Trophoblast cell (in vitro differentiated cells and primary cell): ENCODE measurements at regions not wholly inside any gene's neighbourhood (a gene's known extent, or its start where the extent isn't known, plus 50 kb on each side); places are given as distances from the start of the nearest gene placed in this dataset.

ENCODE experiments used
- DNase-seq, 2 donors: peaks; one replicate each; pipeline ENCODE4 v3.0.0-alpha.2; 2016
- H2AFZ ChIP-seq: 2 replicates; pipeline ENCODE4 v1.6.1; 2013; ENCODE audit warnings: low read length, moderate library complexity, mild to moderate bottlenecking; ENCODE audit not compliant: insufficient read depth, poor library complexity
- H2AK5ac ChIP-seq: 2 replicates; pipeline ENCODE4 v1.6.1; 2013; ENCODE audit warnings: mild to moderate bottlenecking, low read length
- H2BK120ac ChIP-seq: 2 replicates; pipeline ENCODE4 v1.6.1; 2013; ENCODE audit warnings: low read length, mild to moderate bottlenecking, moderate library complexity; ENCODE audit not compliant: insufficient read depth, poor library complexity
- H2BK12ac ChIP-seq: 2 replicates; pipeline ENCODE4 v1.6.1; 2013; ENCODE audit warnings: mild to moderate bottlenecking, low read length, moderate library complexity
- H2BK5ac ChIP-seq: 2 replicates; pipeline ENCODE4 v1.6.1; 2013; ENCODE audit warnings: low read length, low read depth, moderate library complexity, mild to moderate bottlenecking; ENCODE audit not compliant: poor library complexity
- H3K14ac ChIP-seq: 2 replicates; pipeline ENCODE4 v1.6.1; 2013; ENCODE audit warnings: mild to moderate bottlenecking, low read length
- H3K18ac ChIP-seq: 2 replicates; pipeline ENCODE4 v1.6.1; 2013; ENCODE audit warnings: mild to moderate bottlenecking, low read length
- H3K23ac ChIP-seq: 2 replicates; pipeline ENCODE4 v1.6.1; 2013; ENCODE audit warnings: low read length
- H3K27ac ChIP-seq: 2 replicates; pipeline ENCODE4 v1.5.1; 2013; ENCODE audit warnings: low read depth, mild to moderate bottlenecking, inconsistent platforms, low read length, moderate library complexity
- H3K27me3 ChIP-seq: 2 replicates; pipeline ENCODE4 v1.6.1; 2013; ENCODE audit warnings: inconsistent platforms, mild to moderate bottlenecking, low read length, moderate library complexity; ENCODE audit not compliant: insufficient read depth
- H3K36me3 ChIP-seq, 2 experiments: 1 replicate in 1 of 2; 2 replicates in 1 of 2; pipeline ENCODE4 v1.6.1; 2013; ENCODE audit warnings: low read length in 2 of 2, mild to moderate bottlenecking in 2 of 2, moderate library complexity in 1 of 2; ENCODE audit not compliant: insufficient read depth in 2 of 2, control insufficient read depth in 1 of 2
- H3K4ac ChIP-seq: 2 replicates; pipeline ENCODE4 v1.6.1; 2013; ENCODE audit warnings: low read depth, mild to moderate bottlenecking, low read length, moderate library complexity
- H3K4me1 ChIP-seq, 2 experiments: 1 replicate in 1 of 2; 2 replicates in 1 of 2; pipeline ENCODE4 v1.6.1; 2013; ENCODE audit warnings: low read length in 2 of 2, mild to moderate bottlenecking in 2 of 2, moderate library complexity in 1 of 2; ENCODE audit not compliant: insufficient read depth in 2 of 2, control insufficient read depth in 1 of 2
- H3K4me2 ChIP-seq: 2 replicates; pipeline ENCODE4 v1.6.1; 2013; ENCODE audit warnings: inconsistent platforms, mild to moderate bottlenecking, low read length, moderate library complexity
- H3K4me3 ChIP-seq: 2 replicates; pipeline ENCODE4 v1.5.1; 2013; ENCODE audit warnings: mild to moderate bottlenecking, low read depth, low read length, inconsistent platforms
- H3K79me1 ChIP-seq: one replicate; pipeline ENCODE4 v1.6.1; 2013; ENCODE audit warnings: low read length
- H3K79me2 ChIP-seq: 2 replicates; pipeline ENCODE4 v1.6.1; 2013; ENCODE audit warnings: low read length, mild to moderate bottlenecking; ENCODE audit not compliant: control insufficient read depth, insufficient read depth, poor library complexity
- H3K9ac ChIP-seq: 2 replicates; pipeline ENCODE4 v1.6.1; 2013; ENCODE audit warnings: mild to moderate bottlenecking, low read length
- H3K9me3 ChIP-seq: 2 replicates; pipeline ENCODE4 v1.6.1; 2013; ENCODE audit warnings: low read depth, mild to moderate bottlenecking, control low read depth, inconsistent platforms, low read length; ENCODE audit not compliant: insufficient read depth
- H4K12ac ChIP-seq: 2 replicates; pipeline ENCODE4 v1.6.1; 2013; ENCODE audit warnings: low read depth, mild to moderate bottlenecking, low read length, moderate library complexity
- H4K8ac ChIP-seq: 2 replicates; pipeline ENCODE4 v1.6.1; 2013; ENCODE audit warnings: low read depth, mild to moderate bottlenecking, low read length, moderate library complexity
- H4K91ac ChIP-seq: one replicate; pipeline ENCODE4 v1.6.1; 2013; ENCODE audit warnings: low read depth, mild to moderate bottlenecking, low read length, moderate library complexity
- WGBS: extraction: QIAGEN DNeasy Blood & Tissue Kit; methylation state at CpG from one replicate; pipeline ENCODE4 v1.1.7; 2013; ENCODE audit warnings: missing lambda C conversion rate; ENCODE audit not compliant: insufficient read length, insufficient coverage; ENCODE audit errors: extremely low coverage; 5-methylcytosine and 5-hydroxymethylcytosine counted together

DNA sequence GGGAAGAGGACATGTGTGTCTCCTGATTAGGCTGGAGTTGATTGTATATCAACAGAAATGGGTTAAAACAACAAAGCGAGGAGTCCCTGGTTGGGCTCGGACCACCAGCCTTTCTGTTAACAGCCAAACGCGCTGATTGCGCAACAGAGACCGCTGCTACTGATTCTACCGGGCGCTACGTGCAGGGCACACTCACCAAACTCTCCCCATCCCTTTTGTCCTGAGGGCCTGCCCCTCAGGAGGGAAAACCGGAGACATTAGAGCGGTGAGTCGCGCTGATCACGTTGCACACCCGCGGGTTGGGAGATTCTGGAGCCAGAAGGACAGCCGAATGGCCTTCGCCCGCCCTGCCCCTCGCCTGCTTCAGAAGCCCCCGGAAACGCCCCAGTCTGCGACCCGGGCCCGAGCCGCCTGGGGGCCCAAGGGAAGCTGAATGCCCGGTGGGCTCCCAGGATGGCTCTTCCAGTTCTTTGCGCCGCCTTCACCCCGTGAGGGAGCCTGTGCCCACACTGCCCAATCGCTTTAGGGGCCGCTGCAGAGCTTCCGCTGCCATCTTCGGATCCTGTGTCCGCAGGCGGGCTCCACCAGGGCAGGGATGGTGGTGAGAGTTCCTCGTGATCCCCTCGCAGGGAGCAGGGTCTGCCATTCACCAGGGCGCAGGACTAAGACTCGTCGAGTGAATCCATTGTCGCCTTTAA is 165.4 kb upstream of the NBPF11 start:
- Histone ChIP-seq H3K23ac (no peak overlapping the region), H3K79me2 (no peaks in the 10 kb centered on the region), H3K9me3 (peaks cover 3% of the 10 kb centered on the region), H3K27ac (no peak overlapping the region), H2BK120ac (no peak overlapping the region), H2BK5ac (no peak overlapping the region), H4K12ac (no peak overlapping the region), H3K79me1 (no peaks in the 10 kb centered on the region), H4K91ac (no peak overlapping the region), H3K18ac (no peak overlapping the region), H3K27me3 (peaks cover 9% of the 10 kb centered on the region), H3K4me3 (peak overlapping the region; percentile 51), H2AFZ (no peak overlapping the region), H2BK12ac (no peak overlapping the region), H3K4me1 (peaks cover 12 to 15% of the 10 kb centered on the region in 2 experiments), H3K9ac (no peak overlapping the region), H3K36me3 (no peaks in the 10 kb centered on the region), H2AK5ac (no peak overlapping the region), H3K4ac (no peak overlapping the region), H3K14ac (no peak overlapping the region), H3K4me2 (peak overlapping the region; percentile 57), H4K8ac (no peak overlapping the region)
- no peak for DNase-seq
- no CpG with 5 or more reads among the region's 42 CpGs for WGBS

DNA sequence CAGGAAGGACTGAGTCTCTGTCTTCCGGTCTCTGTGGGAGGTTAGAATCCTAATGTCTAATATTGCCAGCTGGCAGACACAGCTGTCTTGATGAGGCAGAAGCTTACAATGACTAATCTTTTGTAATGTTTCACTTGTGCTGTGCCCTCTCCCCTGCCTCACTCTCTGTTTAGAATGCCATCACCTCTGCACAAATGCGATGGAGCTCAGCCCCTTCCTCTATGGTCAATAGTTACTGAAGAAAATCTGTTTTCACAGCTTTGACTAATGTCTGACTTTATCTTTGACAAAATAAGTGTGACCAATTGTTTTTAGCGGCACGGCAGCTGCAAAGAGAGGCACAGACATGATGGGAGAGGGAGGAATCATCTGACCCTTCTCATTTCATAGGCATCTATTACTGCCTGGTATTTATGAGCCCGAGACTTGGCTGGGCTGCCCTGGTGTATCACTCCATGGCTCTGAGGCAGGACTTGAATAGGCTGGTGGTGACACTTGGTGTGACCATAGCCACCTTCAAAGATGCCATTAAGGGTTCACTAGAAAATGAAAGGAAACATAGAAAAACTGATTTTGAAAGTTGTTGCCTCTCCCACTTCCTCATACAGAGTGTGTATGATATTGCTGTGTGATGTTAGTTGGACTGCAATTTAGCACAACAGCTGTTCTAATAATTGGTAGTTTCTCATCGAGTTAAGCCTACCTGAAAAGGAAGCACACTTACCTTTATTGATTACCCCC is 163.2 kb upstream of the NBPF11 start:
- no peak overlapping the region for H3K9ac ChIP-seq
- peaks cover 14 to 16% of the 10 kb centered on the region in 2 experiments for H3K4me1 ChIP-seq
- H4K8ac ChIP-seq = no peak overlapping the region
- no peak overlapping the region for H3K4ac ChIP-seq
- H3K14ac ChIP-seq = no peak overlapping the region
- no peaks in the 10 kb centered on the region for H3K79me1 ChIP-seq
- H3K4me2 ChIP-seq = no peak overlapping the region
- H2BK12ac ChIP-seq = no peak overlapping the region
- H2AK5ac ChIP-seq = no peak overlapping the region
- no CpG with 5 or more reads among the region's 6 CpGs for WGBS
- no peak overlapping the region for H4K12ac ChIP-seq
- H4K91ac ChIP-seq = no peak overlapping the region
- H2BK5ac ChIP-seq = no peak overlapping the region
- no peak for DNase-seq
- no peaks in the 10 kb centered on the region for H3K79me2 ChIP-seq
- peaks cover 4% of the 10 kb centered on the region for H3K9me3 ChIP-seq
- no peak overlapping the region for H3K23ac ChIP-seq
- H2AFZ ChIP-seq = no peak overlapping the region
- peaks cover 16% of the 10 kb centered on the region for H3K27me3 ChIP-seq
- H3K4me3 ChIP-seq = no peak overlapping the region
- no peak overlapping the region for H3K18ac ChIP-seq
- H3K27ac ChIP-seq = no peak overlapping the region
- no peak overlapping the region for H2BK120ac ChIP-seq
- H3K36me3 ChIP-seq = no peaks in the 10 kb centered on the region

GRCh38 chr1:148310807-148311206 is 158.7 kb upstream of the NBPF11 start:
- H3K9ac ChIP-seq = no peak overlapping the region
- H3K23ac ChIP-seq = no peak overlapping the region
- H3K27ac ChIP-seq = no peak overlapping the region
- H3K4ac ChIP-seq = no peak overlapping the region
- H3K4me3 ChIP-seq = no peak overlapping the region
- DNase-seq = no peak
- H3K36me3 ChIP-seq = no peaks in the 10 kb centered on the region
- peaks cover 10% of the 10 kb centered on the region for H3K9me3 ChIP-seq
- H3K79me2 ChIP-seq = no peaks in the 10 kb centered on the region
- no peak overlapping the region for H2BK120ac ChIP-seq
- peaks cover 13% of the 10 kb centered on the region for H3K27me3 ChIP-seq
- H2AFZ ChIP-seq = no peak overlapping the region
- H4K12ac ChIP-seq = no peak overlapping the region
- H3K79me1 ChIP-seq = no peaks in the 10 kb centered on the region
- H2BK12ac ChIP-seq = no peak overlapping the region
- peaks cover 3 to 7% of the 10 kb centered on the region in 2 experiments for H3K4me1 ChIP-seq
- H3K4me2 ChIP-seq = no peak overlapping the region
- H4K8ac ChIP-seq = no peak overlapping the region
- H2AK5ac ChIP-seq = no peak overlapping the region
- H4K91ac ChIP-seq = no peak overlapping the region
- H3K14ac ChIP-seq = no peak overlapping the region
- H2BK5ac ChIP-seq = no peak overlapping the region
- no peak overlapping the region for H3K18ac ChIP-seq

- Histone ChIP-seq H3K79me1 (no peaks in the 10 kb centered on the region), H2AFZ (no peak overlapping the region), H3K9ac (no peak overlapping the region), H3K27me3 (peaks cover 13% of the 10 kb centered on the region), H3K4me1 (peaks cover 3 to 7% of the 10 kb centered on the region in 2 experiments), H3K4me3 (no peak overlapping the region), H3K23ac (no peak overlapping the region), H3K4me2 (peak overlapping the region; percentile 47), H3K79me2 (no peaks in the 10 kb centered on the region), H3K36me3 (no peaks in the 10 kb centered on the region), H3K27ac (no peak overlapping the region), H3K4ac (no peak overlapping the region), H3K14ac (no peak overlapping the region), H2BK120ac (no peak overlapping the region), H4K12ac (no peak overlapping the region), H2BK5ac (no peak overlapping the region), H2BK12ac (no peak overlapping the region), H4K8ac (no peak overlapping the region), H2AK5ac (no peak overlapping the region), H3K18ac (no peak overlapping the region), H4K91ac (no peak overlapping the region), H3K9me3 (peaks cover 10% of the 10 kb centered on the region)
- no peak for DNase-seq
- WGBS = no CpG with 5 or more reads among the region's 37 CpGs
Observed at GRCh38 chr1:148309940-148310500, 157.9 kb upstream of the NBPF11 start.
